B cell (primary cell): ENCODE measurements at regions not wholly inside any gene's neighbourhood (a gene's known extent, or its start where the extent isn't known, plus 50 kb on each side); places are given as distances from the start of the nearest gene placed in this dataset.

ENCODE experiments used
- CTCF ChIP-seq: fragments of 200-600 bp; IDR thresholded peaks from one replicate; pipeline ENCODE4 v1.8.0; 2022; ENCODE audit warnings: antibody characterized with exemption, mild to moderate bottlenecking
- EZH2 ChIP-seq: IDR thresholded peaks from 2 replicates; pipeline ENCODE4 v1.6.1; 2012; ENCODE audit warnings: borderline replicate concordance, low read depth, mild to moderate bottlenecking, moderate library complexity, low read length; ENCODE audit not compliant: insufficient read depth, poor library complexity, severe bottlenecking

DNA sequence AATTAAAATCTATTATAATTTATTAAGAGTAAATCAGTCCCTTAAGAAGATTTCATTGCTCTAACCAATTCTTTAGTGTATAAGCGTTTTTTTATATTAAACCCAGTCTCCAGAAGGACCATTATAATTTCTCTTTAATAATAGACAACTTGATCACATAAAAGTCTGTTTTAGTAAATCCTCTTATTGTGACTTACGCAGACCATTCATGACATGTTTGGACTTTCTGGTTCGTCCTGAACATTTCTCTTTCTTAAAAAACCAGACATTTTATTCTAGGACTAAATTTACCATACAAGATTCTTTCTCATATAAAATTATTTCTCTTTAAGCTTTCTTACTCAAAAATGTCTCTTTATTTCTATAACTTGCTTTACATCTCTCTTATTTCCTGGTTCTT, 196.2 kb upstream of the RAI14 start:
- TF ChIP-seq CTCF (no peak), EZH2 (no peak)
